ENCODE measurements at regions not wholly inside any gene's neighbourhood (a gene's known extent, or its start where the extent isn't known, plus 50 kb on each side); places are given as distances from the start of the nearest gene placed in this dataset.

DNA sequence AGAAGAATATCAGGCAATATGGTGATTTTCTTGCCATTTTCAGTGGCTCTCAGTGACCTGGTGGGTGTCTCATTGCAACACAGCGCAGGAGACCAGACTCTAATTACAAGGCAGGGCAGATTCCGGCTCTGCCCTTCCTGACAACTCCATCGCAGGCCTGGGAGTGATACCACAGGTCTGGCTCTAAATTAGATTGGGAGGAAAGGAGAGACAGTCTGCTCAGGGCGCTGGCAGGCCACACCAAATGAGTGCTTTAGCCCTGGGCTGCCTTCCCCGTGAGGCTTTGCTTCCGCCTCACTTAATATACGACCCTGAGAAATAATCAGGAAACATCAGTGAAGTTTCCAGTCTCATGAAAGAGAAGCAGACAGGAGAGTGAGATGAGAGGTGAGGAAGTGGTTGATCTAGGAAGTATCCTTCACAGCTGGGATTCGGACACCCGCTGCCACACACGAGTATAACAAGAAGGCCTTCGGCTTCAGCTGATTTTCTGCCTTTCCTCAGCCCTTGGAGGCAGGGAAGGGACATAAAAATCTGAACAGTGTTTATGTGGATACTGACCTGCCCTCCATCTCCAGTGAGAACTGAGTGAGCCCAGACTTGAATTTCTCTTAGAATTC, 73.7 kb upstream of the PROK2 start:
- in situ Hi-C loops (cut with MboI; ENCODE audit: low sequenced_read_pairs) = no loop called here
- ATAC-seq (ENCODE audit: low read depth) = no peak
- no peak for DNase-seq

More for the DNA sequence above, 73.7 kb upstream of the PROK2 start:
- no peak overlapping the region for H2BK120ac ChIP-seq (ENCODE audit: low read depth, low read length)
- no peak overlapping the region for H3K9ac ChIP-seq (ENCODE audit: low read depth, low read length)
- H3K18ac ChIP-seq (ENCODE audit: low read depth, low read length) = no peak overlapping the region
- intact Hi-C loops (cut with micrococcal nuclease) = no loop called here
- dilution Hi-C loops (cut with HindIII; ENCODE audit: low sequenced_read_pairs, unreplicated experiment) = no loop called here
- H3K4me1 ChIP-seq (ENCODE audit: control insufficient read depth, insufficient read depth, low read length) = no peaks in the 10 kb centered on the region
- H2BK5ac ChIP-seq (ENCODE audit: low read depth, low read length, poor library complexity, severe bottlenecking) = no peak overlapping the region
- CTCF ChIA-PET = interaction anchor here (1.6 kb wide), 1 partner anchor 17 kb away, joined by 4 read pairs; no protein-coding TSS in a partner anchor
- no peak overlapping the region for H3K4me2 ChIP-seq (ENCODE audit: low read depth, low read length)
- H3K4me3 ChIP-seq (ENCODE audit: insufficient read depth, low read depth, low read length) = no peak overlapping the region
- BruUV-seq (replicated peaks) = no TSS peak
- no peak overlapping the region for H3K14ac ChIP-seq (replicated peaks; ENCODE audit: low read depth, low read length)
- no peaks in the 10 kb centered on the region for H3K79me1 ChIP-seq (ENCODE audit: low read depth in 1 of 2, low read length in 2 of 2)
- H4K8ac ChIP-seq (ENCODE audit: low read depth in 2 of 2, low read length in 2 of 2) = no peak overlapping the region
- no peak overlapping the region for H3K4ac ChIP-seq (ENCODE audit: low read depth, low read length)
- H2BK20ac ChIP-seq (ENCODE audit: low read depth, low read length) = no peak overlapping the region
- WGBS, 2 experiments (ENCODE audit: extremely low coverage in 2 of 2, insufficient read length in 1 of 2) = no CpG with 5 or more reads among the region's 11 CpGs
- no peaks in the 10 kb centered on the region for H3K9me1 ChIP-seq (ENCODE audit: insufficient read depth, low read length)
- peaks cover 3% of the 10 kb centered on the region; the same call in 1 of the 2 replicates for H3K27me3 ChIP-seq (ENCODE audit: control insufficient read depth, insufficient read depth, low read length)
- H2BK15ac ChIP-seq (ENCODE audit: low read depth, low read length) = no peak overlapping the region
- no peak overlapping the region for H2AFZ ChIP-seq (replicated peaks; ENCODE audit: low read length, poor library complexity)
- H4K5ac ChIP-seq (ENCODE audit: low read depth, low read length) = no peak overlapping the region
- no peak overlapping the region for H2AK9ac ChIP-seq (replicated peaks; ENCODE audit: low read depth, low read length, poor library complexity)
- H3K56ac ChIP-seq (ENCODE audit: extremely low read depth, insufficient read depth, low read length) = no peak overlapping the region
- H4K91ac ChIP-seq (ENCODE audit: insufficient read depth, low read depth, low read length) = no peak overlapping the region
- H2AK5ac ChIP-seq (ENCODE audit: low read depth, low read length) = no peak overlapping the region
- POLR2A ChIA-PET (ENCODE audit: unreplicated experiment) = interaction anchor here (0.5 kb wide), 1 partner anchor 141 kb away, joined by 3 read pairs; no protein-coding TSS in a partner anchor
- no peaks in the 10 kb centered on the region for H4K20me1 ChIP-seq (ENCODE audit: insufficient read depth, low read length)
- no peak overlapping the region for H3K23ac ChIP-seq (ENCODE audit: low read depth, low read length)
- H3K9me3 ChIP-seq (ENCODE audit: control insufficient read depth, insufficient read depth, low read length) = no peaks in the 10 kb centered on the region
- no peaks in the 10 kb centered on the region for H3K36me3 ChIP-seq (ENCODE audit: control insufficient read depth, insufficient read depth, low read length)
- TF ChIP-seq CHD1 (IDR thresholded peaks at IDR 0.05; ENCODE audit: low read depth, low read length) = no peak
- no peak for TF ChIP-seq POLR2A (IDR thresholded peaks at IDR 0.05; ENCODE audit: low read depth, low read length)
- no peak for TF ChIP-seq MAZ (IDR thresholded peaks at IDR 0.05; ENCODE audit: borderline replicate concordance, low read depth, low read length)
- no peak for TF ChIP-seq RAD21 (IDR thresholded peaks at IDR 0.05; ENCODE audit: low read length)
- no peak for TF ChIP-seq MXI1 (IDR thresholded peaks at IDR 0.05; ENCODE audit: borderline replicate concordance, low read depth, low read length)
- TF ChIP-seq, protein P1, sequence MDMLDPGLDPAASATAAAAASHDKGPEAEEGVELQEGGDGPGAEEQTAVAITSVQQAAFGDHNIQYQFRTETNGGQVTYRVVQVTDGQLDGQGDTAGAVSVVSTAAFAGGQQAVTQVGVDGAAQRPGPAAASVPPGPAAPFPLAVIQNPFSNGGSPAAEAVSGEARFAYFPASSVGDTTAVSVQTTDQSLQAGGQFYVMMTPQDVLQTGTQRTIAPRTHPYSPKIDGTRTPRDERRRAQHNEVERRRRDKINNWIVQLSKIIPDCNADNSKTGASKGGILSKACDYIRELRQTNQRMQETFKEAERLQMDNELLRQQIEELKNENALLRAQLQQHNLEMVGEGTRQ (IDR thresholded peaks at IDR 0.05; ENCODE audit: low read depth, low read length) = no peak
- TF ChIP-seq SMC3 (IDR thresholded peaks at IDR 0.05; ENCODE audit: low read depth, low read length) = no peak
- no peak for TF ChIP-seq RCOR1 (IDR thresholded peaks at IDR 0.05; ENCODE audit: insufficient replicate concordance, low read length)
- TF ChIP-seq, protein P2, sequence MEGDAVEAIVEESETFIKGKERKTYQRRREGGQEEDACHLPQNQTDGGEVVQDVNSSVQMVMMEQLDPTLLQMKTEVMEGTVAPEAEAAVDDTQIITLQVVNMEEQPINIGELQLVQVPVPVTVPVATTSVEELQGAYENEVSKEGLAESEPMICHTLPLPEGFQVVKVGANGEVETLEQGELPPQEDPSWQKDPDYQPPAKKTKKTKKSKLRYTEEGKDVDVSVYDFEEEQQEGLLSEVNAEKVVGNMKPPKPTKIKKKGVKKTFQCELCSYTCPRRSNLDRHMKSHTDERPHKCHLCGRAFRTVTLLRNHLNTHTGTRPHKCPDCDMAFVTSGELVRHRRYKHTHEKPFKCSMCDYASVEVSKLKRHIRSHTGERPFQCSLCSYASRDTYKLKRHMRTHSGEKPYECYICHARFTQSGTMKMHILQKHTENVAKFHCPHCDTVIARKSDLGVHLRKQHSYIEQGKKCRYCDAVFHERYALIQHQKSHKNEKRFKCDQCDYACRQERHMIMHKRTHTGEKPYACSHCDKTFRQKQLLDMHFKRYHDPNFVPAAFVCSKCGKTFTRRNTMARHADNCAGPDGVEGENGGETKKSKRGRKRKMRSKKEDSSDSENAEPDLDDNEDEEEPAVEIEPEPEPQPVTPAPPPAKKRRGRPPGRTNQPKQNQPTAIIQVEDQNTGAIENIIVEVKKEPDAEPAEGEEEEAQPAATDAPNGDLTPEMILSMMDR (conservative IDR thresholded peaks at IDR 0.05; ENCODE audit: low read depth, low read length) = no peak
- TF ChIP-seq BHLHE40 (IDR thresholded peaks at IDR 0.05; ENCODE audit: low read depth, low read length) = no peak
- no peak for TF ChIP-seq CEBPB (IDR thresholded peaks at IDR 0.05; ENCODE audit: low read depth, low read length)
- no peak for TF ChIP-seq FOS (IDR thresholded peaks at IDR 0.05; ENCODE audit: low read depth, low read length)
- no peak for TF ChIP-seq NFE2L2 (IDR thresholded peaks at IDR 0.05; ENCODE audit: low read depth, low read length)
- TF ChIP-seq RFX5 (IDR thresholded peaks at IDR 0.05; ENCODE audit: low read depth, low read length) = no peak
- no peak for TF ChIP-seq MAFK (IDR thresholded peaks at IDR 0.05; ENCODE audit: low read depth, low read length)
- TF ChIP-seq, protein P3, sequence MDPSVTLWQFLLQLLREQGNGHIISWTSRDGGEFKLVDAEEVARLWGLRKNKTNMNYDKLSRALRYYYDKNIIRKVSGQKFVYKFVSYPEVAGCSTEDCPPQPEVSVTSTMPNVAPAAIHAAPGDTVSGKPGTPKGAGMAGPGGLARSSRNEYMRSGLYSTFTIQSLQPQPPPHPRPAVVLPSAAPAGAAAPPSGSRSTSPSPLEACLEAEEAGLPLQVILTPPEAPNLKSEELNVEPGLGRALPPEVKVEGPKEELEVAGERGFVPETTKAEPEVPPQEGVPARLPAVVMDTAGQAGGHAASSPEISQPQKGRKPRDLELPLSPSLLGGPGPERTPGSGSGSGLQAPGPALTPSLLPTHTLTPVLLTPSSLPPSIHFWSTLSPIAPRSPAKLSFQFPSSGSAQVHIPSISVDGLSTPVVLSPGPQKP (IDR thresholded peaks at IDR 0.05; ENCODE audit: borderline replicate concordance, low read depth, low read length) = no peak
- no peak overlapping the region for H3K27ac ChIP-seq (ENCODE audit: insufficient read depth, low read length)

Data from IMR-90 (cell line).